Central memory CD4-positive, alpha-beta T cell (primary cell): ENCODE measurements at regions not wholly inside any gene's neighbourhood (a gene's known extent, or its start where the extent isn't known, plus 50 kb on each side); places are given as distances from the start of the nearest gene placed in this dataset.
"Not testable (repeated sequence)": the region's sequence is repeated elsewhere in the genome, so short reads cannot be mapped to it uniquely, and the experiment has no call there.

Experiments used
- DNase-seq: peaks from one replicate; pipeline ENCODE4 v3.0.0; 2022

- no peak for DNase-seq
Observed at GRCh38 chr2:57450170-57450569, 596.4 kb upstream of the VRK2 start.

GRCh38 chr2:57452634-57453033 lies 594.0 kb upstream of the VRK2 start:
- no peak for DNase-seq

GRCh38 chr2:57453945-57454344 lies 592.7 kb upstream of the VRK2 start:
- DNase-seq = no peak

GRCh38 chr2:57460396-57461276 lies 586.0 kb upstream of the VRK2 start:
- no peak for DNase-seq

- DNase-seq = no peak
Observed at GRCh38 chr2:57461624-57462023, 585.0 kb upstream of the VRK2 start.

GRCh38 chr2:57465067-57465466 lies 581.5 kb upstream of the VRK2 start:
- no peak for DNase-seq

DNA sequence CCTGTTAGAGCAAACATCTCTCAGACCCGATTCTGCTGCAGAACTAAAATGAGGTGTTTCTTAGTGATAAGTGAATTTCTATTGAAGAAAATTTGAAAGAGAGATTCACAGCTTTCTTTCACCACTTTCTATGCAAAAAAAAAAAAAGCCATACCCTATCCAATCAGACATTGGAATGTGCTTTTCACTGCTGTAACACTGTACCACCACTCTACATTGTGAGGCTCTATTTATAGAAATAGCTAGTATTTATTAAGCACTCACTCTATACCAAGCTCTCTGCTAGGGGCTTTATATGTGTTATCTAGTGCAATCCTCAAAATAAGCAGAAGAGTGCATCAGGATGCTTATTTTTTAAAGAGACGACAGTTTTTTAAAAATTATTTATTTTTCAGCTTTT lies 580.6 kb upstream of the VRK2 start:
- no peak for DNase-seq

DNA sequence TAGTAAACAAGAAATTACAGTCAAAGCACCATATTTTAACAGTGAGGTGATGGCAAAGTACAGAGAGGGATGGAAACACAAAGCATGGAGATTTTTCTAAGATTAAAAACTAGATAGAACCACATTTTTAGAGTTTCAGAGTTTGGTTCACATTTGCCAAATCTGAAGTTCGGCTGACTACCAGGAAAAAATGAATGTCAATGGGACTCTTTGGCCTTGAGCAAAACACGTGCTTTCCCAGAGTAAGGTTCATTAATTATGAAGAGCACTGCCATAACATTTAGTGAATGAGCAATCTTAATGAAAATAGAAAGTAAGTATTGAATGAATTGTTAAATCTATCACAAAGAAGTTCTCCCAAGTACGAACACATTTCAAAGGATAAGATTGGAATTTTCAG lies 571.2 kb upstream of the VRK2 start:
- DNase-seq = no peak

GRCh38 chr2:57479981-57480380 lies 566.6 kb upstream of the VRK2 start:
- DNase-seq = no peak

DNA sequence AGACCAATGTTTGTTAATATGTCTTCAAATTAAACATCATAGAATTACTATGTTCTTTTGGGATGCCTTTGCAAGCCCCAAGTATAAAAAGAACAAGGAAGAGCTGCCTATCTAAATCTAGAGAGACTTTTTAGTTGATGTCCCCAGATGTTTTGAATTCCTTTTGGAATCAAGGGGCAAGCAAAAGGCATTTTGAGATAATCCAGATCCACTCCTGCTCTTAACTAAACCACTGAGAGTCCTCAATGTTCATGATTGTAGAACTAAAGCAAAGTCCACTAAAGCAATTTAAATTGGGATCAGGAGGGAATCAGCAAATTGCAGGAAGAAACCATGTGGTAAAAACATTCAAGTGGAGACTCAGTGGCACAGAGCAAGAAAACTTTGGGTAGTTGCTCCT lies 558.5 kb upstream of the VRK2 start:
- DNase-seq = no peak

GRCh38 chr2:57490741-57491140 lies 555.9 kb upstream of the VRK2 start:
- no peak for DNase-seq

DNA sequence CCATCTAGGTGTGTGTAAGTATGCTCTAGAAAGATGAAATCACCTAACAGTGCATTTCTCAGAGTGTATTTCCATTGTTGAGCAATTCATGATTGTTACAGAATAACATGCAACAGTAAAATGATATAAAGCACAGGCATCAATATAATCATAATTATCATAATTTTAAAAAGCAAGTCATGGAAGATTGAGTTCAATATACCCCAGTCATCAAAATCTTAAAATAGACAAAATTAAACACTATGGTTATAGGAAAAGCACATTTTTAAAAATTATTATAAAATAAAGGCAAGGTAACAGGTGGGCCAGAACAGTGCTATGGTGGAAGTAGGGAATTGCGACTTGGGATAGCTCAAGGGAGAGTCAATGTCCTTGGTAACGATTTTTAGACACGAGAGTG lies 555.4 kb upstream of the VRK2 start:
- DNase-seq = no peak

DNA sequence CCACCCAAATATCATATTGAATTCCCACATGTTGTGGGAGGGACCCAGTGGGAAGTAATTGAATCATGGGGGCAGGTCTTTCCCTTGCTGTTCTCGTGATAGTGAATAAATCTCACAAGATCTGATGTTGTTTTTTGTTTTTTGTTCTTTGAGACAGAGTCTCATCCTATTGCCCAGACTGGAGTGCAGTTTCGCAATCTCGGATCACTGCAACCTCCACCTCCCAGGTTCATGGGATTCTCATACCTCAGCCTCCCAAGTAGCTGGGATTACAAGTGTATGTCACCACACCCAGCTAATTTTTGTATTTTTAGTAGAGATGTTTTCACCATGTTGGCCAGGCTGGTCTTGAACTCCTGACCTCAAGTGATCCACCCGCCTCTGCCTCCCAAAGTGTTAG lies 552.6 kb upstream of the VRK2 start:
- DNase-seq = not testable (repeated sequence)

GRCh38 chr2:57497489-57498096 lies 549.0 kb upstream of the VRK2 start:
- DNase-seq = no peak

GRCh38 chr2:57504787-57505186 lies 541.8 kb upstream of the VRK2 start:
- no peak for DNase-seq

DNA sequence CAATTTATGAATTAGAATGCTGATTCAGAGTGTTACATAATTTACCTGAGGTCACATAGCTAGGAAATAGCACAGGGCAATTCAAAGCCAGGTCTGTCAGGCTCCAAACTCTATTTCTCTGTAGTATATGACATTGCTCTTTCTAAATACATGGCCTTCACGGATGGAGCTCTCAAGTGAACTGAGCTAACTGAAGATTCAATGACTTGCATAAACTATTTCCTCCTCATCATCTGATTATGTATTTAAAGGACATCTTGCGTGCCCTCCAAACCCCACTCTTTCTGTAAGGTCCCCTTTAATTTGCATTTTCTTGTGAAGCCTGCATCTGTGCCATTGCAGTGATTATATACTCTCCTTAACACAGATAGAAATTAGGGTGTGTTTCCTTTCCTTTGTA lies 537.4 kb upstream of the VRK2 start:
- no peak for DNase-seq

GRCh38 chr2:57510704-57511103 lies 535.9 kb upstream of the VRK2 start:
- no peak for DNase-seq

DNA sequence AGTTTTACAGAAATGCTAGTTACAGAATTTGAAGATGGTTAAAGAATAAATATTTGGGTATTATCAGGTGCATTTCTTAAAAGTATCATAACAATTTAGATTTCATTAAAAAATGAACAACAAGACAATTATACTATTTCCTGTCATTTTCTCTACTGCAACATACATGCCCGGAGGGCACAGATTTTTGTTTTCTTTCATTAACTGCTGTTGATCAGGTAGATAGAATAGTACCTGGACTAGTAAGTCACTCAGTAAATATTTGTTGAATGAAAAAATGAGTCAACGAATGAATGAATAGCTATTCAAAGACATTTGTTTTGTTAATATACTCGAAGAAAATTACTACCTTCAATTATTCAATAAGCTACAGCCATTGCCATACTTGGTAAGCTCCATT lies 531.2 kb upstream of the VRK2 start:
- DNase-seq = no peak

DNA sequence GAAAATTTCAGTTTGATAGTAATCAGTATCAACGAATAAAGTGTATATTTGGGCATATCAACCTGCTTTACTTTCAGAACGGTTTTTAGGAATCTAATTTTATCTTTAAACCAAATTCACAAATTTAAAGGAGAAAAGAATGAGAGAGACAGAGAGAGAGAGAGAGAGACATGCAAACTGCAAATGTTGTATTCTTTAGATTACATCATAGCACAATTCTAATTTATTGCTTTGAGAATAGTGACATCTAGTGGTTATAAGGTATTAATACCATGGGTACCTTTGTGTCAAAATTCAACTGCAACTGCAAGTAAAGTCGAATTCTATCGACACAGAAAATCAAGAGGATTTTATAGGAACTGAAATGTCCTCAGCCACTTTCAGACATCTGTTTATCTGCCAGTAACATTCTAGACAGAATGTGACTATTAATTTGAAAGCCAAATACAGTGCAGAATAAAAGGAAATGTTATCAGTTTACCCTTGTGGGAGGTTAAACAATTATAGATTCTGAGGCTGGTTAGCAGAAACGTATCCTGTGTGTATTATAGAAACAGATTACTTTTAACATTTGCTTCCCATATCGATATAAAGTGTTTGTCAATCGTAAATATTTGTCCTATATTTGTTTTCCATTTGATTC lies 529.8 kb upstream of the VRK2 start:
- DNase-seq = no peak

DNA sequence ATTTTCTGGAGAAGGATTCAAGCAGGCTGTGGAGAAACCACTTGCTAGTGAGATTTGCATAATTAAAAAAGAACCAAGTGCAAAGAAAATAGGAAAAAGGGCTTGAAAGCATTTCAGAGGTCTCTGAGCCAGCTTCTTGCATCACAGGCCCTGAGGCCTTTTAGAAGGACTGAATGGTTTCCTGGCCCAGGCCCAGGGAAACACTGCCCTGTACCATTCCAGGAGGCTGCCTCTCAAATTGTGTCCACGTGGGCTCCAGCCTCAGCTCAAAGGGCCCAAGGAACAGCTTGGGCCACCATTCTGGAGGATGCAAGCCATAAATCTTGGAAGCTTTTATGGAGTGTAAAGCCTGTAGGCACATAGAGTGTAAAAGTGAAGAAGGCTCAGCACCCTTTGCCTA lies 523.3 kb upstream of the VRK2 start:
- no peak for DNase-seq

DNA sequence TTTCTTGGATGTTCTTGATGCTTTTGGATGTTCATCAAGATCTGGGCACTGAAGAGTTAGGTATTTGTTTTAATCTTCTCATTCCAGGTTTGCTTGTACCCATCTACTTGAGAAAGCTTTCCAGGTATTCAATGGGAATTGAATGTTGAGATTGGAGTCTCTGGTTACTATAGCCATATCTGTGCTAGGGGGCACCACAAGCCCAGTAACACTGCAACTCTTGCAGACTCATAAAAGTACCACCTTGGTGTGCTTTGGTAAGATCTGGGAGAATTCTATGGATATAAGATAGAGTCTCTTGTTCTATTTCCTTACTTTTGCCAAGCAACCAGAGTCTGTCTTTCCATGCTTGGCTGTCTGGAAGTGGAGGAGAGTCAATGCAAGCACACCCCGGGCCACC lies 518.9 kb upstream of the VRK2 start:
- DNase-seq = no peak

- no peak for DNase-seq
Observed at GRCh38 chr2:57528499-57528898, 518.1 kb upstream of the VRK2 start.

DNA sequence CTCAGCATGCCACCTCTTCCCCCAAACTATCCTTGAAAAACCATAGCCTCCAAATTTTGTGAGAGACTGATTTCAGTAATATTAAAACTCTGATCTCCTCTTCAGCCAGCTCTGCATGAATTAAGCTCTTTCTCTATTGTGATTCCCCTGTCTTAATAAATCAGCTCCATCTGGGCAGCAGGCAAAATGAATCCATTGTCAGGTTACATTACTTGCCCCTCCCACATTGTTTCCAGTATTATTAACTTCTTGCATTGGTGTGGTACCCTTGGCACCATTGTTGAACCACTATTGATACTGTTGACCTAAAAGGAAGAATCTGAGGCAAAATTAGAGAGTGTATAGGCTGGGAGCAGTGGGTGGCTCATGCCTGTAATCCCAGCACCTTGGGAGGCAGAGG lies 512.2 kb upstream of the VRK2 start:
- no peak for DNase-seq
